MV-4-11 (cell line): ENCODE measurements at regions not wholly inside any gene's neighbourhood (a gene's known extent, or its start where the extent isn't known, plus 50 kb on each side); places are given as distances from the start of the nearest gene placed in this dataset.

Experiments
- DNase-seq: peaks from one replicate; lab custom pipeline; 2025; lab: John Stamatoyannopoulos, UW

DNA sequence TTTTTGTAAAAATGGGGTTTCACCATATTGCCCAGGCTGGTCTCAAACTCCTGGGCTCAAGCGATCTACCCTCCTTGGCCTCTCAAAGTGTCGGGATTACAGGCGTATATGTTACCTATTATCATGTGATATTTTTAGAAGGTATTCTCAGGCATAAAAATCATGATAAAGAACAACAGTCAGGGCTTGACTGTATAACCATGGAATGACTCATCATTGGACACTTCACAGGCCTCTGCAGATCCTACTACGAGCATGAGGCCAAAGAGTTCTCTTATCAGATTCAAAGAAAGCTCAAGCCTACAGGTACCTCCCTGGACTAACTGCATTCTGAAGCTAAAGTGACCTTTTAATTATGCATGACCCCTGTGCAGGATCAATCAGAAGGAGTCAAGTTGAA, 91.7 kb upstream of the PRICKLE2 start:
- no peak for DNase-seq

DNA sequence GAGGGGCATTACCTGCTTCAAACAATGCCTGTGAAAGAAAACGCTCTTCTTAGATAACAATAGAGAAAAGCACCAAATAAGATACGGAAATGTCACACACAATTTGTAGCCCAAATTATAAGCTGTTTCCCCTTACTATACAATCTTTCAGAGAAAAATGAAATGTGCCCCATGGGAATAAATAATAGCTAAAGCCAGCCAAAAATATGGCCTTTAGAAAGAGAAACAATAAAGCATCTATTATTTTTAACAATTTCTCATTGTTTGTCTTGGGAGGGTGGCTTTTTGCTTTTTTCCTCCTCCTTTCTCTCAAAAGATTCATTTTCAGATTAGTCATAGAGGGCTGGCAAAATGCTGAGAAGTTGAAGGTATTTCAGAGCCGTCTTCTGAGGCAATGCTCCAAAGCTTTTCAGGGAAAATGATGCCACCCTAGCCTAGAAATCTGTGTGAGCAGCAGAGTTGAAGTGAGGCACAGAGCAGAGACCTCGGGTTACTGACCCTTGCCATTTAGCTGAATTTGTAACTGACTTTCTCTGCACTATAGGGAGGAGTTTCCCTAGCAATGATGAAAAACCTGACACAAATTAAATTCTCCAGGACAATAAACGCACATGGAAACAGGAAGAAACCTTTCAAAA, 86.3 kb upstream of the PRICKLE2 start:
- no peak for DNase-seq

DNA sequence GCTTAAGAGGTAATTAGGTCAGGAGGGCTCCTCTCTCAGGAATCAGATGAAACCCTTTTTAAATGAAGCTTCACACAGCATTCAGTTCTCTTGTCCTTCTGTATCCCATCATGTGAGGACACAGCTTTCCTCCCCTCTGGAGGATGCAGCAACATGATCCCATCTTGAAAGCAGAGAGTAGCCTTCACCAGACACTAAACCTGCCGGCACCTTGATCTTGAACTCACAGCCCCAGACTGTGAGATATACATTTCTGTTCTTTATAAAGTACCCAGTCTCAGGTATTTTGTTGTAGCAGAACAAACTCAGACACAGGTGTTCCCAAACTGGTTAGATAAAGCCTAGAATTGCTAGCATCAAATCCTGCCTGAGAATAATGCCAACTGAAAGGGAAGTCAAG, 83.7 kb upstream of the PRICKLE2 start:
- no peak for DNase-seq

DNA sequence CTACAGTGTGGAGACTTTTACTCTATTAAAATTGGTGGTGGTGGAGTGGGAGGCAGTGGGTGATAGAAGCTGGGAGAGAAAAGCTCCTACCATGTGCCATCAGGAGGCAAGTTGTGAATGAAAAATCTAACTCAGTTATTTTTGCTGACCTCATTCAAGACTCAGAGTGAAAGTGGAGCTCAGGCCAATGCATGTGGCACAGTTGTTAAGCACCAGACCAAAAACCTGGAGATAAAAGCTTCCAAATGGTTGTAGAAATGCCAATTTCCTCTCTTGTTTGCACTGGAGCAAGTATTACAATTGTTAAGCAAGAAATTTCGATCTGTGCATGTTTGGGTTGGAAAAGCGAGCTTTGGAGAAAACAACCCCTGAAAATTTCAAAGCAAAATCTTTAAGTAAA, 81.5 kb upstream of the PRICKLE2 start:
- no peak for DNase-seq

DNA sequence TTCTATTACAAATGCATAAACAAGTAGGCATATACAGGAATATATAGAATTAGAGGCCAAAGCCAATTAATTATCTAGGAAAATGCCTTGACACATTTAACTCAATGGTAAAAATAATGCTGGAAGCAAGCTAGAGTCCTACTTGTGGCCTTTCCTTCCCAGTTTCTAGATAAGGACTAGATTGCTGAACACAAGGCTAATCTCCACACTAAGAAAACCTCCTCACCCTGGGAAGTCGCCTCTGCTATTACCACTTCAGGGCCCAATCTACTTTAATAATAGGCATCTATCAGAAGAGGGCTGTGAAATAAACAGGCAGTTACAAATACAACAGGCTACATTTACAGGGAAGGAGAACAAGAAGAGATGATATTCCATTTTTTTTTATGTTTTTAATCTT, 80.5 kb upstream of the PRICKLE2 start:
- no peak for DNase-seq

DNA sequence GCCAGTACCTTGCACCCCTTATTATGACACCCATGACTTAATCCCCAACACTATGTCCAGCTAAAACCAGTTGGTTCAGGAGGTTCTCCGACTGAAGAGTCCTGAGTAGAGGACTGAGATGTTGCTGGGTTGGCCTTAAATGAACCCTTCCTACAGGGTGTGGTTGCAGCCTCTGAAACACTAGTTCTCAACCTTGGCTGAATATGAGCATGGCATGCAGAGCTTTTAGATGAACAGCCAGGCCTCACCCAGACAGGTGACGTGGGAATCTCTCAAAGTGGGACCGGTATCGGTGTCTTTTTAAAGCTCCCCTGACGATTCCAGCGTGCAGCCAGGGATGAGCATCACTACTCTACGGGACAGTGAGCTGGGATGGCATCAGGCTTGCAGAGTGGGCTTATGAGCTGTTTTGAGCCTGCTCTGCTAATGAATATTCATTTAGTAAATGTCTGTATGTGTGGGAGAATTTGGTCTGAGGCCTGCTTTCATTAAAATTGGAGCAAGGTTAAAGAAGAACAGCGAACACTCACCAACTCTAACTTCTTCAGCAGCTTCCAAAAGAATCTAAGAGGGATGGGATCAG, 79.7 kb upstream of the PRICKLE2 start:
- no peak for DNase-seq

DNA sequence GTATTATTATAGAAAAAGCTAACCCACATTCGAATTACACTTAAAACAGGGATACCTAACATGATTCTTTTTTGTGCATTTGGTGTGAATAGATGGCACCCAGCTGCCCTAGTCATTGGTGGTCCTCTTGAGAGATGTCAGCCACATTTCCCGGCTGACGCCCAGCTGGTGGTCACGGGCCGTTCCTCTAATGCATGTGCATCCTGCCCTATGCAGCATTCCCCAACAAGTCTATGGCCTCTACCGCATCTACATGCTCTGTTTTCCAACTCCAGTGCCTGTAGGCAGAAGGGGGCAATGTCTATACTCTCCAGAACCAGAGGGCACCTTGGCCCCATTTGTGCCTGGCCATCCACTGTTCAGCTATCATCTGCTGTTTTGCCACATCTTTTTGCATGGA, 78.6 kb upstream of the PRICKLE2 start:
- no peak for DNase-seq

DNA sequence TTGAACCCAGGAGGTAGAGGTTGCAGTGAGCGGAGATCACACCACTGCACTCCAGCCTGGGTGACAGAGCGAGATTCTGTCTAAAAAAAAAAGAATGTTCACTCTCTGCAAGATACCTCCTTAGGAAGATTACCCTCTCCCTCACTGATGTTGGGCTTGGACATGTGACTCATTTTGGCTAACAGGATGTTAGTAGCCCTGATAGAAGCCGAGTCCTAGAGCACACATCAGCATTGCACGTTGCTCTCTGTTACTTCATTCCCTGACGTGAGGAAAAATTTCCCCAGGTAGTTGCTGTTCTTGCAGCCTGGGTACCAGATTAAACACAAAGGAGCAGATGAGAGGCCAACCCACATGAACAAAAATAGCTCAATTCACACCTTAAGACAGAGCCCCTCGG, 78.1 kb upstream of the PRICKLE2 start:
- DNase-seq = no peak

DNA sequence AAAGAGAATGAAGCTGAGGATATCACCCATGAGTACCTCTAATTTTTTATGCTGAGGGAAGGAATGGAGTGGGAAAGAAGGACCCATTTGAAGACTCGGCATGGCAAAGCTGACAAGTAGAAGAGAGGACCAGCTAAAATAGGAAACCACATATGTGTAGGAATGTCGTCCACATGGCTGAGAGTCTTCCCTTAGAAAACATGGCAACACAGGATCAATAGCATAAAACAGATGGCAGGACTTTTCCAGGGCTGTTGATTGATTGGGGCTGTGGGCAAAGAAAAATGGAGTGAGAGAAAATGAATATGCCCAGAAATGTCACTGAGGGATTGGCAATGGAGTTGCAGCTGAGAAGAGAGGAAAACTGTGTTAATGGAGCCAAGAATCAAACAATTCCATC, 76.2 kb upstream of the PRICKLE2 start:
- DNase-seq = no peak

DNA sequence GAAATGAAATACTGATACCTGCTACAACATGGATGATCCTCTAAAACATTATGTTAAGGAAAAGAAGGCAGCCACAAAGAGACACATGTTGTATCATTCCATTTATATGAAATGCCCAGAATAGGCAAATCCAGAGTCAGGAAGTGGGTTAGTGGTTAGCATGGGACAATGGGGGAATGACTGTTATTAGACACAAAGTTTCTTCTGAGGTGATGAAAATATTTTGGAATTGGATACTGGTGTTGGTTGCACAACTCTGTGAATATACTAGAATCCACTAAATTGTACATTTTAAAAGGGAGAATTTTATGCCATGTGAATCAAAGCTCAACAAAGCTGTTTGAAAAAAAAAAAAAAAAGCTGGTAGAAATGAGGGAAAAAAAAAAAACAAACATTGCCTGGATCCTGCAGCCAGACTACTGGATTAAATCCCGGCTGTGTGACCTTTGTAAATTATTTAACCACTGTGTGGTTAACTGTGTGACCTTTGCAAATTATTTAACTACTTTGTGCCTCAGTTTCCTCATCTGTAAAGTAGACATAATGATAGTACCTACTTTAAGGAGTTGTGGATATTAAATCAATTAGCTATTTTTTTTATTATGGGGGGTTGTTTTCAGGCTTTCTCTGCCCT, 75.6 kb upstream of the PRICKLE2 start:
- no peak for DNase-seq

DNA sequence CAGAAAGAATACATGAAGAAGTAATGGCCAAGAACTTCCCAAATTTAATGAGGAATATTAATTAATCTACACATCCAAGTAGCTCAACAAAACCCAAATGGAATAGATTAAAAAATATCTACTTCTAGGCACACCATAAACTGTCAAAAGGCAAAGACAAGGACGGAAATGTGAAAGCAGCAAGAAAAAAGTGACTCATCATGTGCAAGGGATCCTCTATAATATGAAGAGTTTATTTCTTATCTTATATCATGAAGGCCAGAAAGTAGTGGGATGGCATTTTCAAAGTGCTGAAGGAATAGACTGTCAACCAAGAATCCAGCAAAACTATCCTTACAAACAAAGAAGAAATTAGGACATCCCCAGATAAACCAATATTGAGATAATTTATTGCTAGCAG, 73.9 kb upstream of the PRICKLE2 start:
- DNase-seq = no peak

DNA sequence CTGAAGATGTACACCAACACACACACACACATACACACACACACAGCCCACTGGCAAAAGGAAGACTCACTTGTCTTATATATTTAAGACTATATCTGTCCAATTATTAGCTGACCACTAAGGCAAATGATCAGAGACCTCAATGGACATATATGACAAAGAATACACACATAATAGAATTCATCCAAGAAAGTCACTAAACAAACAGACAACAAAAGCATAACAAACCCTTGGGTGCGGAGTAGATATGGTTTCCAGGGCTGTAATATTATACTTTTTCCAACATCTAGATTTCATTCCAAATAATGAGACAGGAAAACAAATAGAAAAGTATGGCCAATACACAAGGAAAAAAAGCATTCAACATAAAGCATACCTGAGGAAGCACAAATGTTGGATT, 72.3 kb upstream of the PRICKLE2 start:
- DNase-seq = no peak

DNA sequence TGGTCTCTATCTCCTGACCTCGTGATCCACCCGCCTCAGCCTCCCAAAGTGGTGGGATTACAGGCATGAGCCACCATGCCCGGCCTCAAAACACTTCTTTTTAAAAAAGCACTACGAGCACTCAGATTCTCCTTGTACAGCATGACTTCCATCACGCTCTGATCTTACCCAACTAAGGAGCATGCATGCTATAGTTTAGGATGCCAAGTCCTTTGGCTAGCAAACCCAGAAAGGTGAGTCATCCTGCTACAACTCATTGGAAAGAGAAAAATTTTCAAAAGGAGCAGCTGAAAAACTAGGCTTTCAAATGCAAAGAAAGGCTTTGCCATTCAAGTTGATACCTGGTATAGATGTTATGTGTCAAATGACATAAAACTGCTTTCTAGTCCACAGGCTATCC, 70.3 kb upstream of the PRICKLE2 start:
- DNase-seq = no peak

DNA sequence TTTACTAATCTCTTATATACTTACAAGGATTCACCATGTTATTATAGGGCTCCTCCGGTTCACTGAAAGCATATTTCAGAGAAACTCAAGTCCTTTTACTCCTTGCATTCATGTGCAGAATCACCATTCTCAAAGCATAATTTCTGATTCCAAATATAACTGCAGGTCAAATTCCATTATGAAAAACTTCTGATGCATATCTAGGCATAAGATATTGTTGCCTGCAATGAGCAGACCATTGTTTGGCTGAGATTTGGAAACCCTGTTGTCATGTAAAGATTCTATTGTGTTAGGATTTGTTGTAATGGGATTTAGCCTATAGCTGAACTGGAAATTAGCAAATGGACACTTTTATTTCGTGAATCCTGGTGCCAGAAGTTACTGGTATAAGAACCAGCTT, 69.5 kb upstream of the PRICKLE2 start:
- no peak for DNase-seq

DNA sequence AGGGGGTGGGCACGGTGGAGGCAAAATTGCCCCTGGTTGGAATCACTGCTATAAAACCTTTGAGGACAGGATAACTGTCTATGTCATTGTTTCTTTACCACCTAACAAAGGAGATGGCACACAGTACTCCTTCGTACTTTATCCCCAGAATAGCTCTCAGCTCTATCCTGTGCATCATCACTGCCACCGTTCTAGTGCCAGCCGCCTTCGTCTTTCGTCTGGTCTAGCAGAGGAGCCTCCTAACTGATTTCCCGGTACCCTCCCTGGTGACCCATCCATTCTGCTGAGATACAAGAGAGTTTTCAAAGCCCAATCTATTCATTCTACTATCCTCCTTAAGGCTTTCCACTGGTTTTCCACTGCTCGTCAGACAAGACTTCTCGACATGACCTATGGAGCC, 67.9 kb upstream of the PRICKLE2 start:
- DNase-seq = no peak

DNA sequence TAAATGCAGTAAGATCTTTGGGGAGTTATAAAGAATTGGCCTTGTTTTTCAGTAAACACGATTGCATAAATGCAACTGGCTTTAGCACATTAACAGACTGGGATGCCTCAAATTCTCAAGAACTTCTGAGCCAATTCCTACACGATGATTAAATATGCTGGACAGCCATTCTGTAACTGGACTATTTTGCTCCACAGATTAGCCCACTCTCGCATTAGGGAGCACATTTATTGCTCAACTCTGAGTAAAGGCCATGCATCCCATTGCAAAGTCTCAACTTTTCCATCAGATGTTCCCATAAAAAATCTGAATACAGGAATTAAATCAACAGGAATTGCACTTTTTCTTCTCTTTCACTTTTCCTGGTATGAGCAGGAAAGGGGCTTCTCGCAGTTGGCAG, 66.7 kb upstream of the PRICKLE2 start:
- no peak for DNase-seq

DNA sequence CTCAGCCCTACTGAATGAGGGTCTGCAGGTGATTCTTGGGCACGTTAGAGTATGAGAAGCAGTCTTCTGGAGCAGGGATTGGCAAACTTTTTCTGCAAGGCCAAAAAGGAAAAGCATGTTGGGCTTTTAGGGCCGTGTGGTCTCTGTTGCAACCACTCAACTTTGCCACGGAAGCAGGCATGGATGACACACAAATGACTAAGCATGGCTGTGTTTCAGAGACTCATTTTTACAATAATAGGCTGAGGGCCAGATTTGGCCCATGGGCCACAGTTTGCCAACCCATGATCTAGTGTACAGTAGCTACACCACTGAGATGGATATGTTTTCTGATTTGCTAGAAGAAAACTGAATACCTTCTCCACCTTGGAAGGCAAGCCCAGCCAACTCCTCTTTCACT, 66.1 kb upstream of the PRICKLE2 start:
- DNase-seq = peak; percentile 80

DNA sequence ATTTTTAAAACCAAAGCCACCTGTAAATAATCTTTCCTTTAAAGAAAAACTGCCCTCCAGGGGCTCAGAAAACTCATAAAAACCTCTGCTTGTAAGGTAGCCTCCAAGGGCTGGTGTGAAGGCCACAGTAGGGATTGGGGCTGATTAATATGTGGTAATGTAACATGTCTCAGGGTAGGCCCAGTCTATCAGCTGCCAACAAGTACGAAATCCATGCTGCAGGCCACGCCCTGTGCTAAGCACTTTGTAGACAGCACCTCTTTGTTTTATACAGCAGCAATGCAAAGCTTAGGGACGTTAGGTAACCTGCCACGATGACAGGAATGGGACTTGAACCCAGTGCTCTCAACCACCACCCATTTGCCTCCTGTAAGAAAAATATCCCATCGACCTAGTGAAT, 65.6 kb upstream of the PRICKLE2 start:
- DNase-seq = no peak

DNA sequence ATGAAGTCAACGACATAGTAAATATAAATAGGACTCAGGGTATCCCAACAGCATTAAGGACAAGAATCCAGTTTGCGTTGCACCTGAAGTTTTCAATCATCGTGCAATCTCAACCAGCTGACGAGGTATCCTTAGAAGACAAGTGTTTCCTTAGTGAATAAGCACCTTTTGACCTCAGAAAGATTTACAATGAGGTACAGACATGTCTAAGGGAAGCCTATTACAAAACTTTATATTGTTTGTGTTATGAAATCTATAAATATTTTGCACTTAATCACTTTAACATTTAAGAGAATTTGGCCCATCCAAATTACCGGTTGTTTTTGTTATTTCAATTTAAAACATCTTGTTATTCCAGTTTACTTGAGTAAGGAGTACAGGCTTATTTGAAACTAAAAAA, 64.9 kb upstream of the PRICKLE2 start:
- DNase-seq = no peak

DNA sequence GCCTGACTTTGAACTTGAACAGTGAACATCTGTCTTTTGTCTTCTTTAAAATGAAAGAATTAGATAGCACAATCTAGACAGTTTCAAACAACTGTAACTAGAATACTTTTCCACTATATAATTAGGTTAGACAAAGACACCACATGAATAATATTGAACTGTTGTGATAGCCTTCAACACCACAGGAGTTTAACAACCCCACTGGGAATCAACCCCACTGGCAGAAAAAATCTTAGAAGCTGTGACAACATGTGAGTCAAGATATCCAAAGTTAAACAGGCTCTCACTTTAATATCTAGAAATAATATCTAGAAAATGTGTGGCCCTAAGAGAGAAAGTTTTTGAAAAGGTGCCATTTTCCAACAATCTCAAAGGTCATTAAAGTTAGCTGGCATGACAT, 64.4 kb upstream of the PRICKLE2 start:
- no peak for DNase-seq

DNA sequence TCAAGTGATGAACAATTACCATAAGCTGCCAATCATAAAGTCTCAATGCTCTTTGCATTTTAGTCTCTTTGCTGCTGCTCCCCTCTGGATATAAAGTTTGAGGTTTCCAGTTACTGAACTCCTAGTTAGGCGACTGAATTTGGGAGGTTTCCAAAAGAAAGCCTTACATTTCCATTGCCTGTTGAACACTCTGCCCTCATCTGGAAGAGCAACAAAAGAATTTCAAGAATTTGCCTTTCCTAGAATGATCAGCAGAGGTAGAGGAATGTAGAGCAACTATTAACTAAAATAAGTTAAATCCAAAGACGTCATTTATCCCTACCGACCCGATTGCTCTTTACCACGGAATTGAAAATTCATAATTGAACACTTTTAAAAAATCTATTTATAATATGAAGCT, 53.4 kb upstream of the PRICKLE2 start:
- DNase-seq = no peak

DNA sequence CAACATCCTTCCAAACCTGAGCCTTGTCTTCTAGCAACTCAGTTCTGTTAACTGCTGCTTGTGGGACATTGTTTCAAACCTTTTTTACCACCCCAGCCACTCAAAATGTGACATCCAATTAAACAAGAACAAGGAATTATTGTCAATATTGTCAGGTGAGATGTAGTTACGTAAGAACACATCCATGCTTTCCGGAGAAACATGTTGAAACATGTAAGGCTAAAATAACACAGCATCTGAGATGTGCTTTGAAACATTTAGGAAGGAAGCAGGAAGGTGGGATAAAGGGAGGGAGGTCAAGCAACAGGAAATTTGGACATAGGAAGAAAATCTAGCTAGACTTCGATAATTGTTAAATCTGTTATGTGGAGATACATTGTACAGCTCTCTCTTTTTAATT, 50.9 kb upstream of the PRICKLE2 start:
- no peak for DNase-seq
